OCI-LY7 (cell line): ENCODE measurements at regions not wholly inside any gene's neighbourhood (a gene's known extent, or its start where the extent isn't known, plus 50 kb on each side); places are given as distances from the start of the nearest gene placed in this dataset.

Experiments used
- BruUV-seq: library from RNA; stranded (reverse); fragments of 400-500 nt; replicated peaks from 2 replicates; lab custom pipeline; 2021; lab: Mats Ljungman, UMichigan
- CTCF ChIA-PET: fragments of 300-600 bp; sonication (Branson Sonifier 250); formaldehyde crosslinking; loops from one replicate; lab custom pipeline; 2022; ENCODE audit warnings: antibody characterized with exemption; ENCODE audit not compliant: unreplicated experiment; lab: Charles Lee
- POLR2A ChIA-PET: fragments of 300-600 bp; sonication (Branson Sonifier 250); formaldehyde crosslinking; loops from one replicate; lab custom pipeline; 2022; ENCODE audit warnings: antibody characterized with exemption; lab: Charles Lee
- DNase-seq: peaks from one replicate; pipeline ENCODE4 v3.0.0-alpha.2; 2015; ENCODE audit warnings: low spot score
- H2AFZ ChIP-seq: fragments of 200-600 bp; sonication (generic), shearing (Covaris generic); 2 replicates; pipeline ENCODE4 v1.6.1; 2014; ENCODE audit warnings: mild to moderate bottlenecking, antibody characterized with exemption, low read length, moderate library complexity
- H3K27ac ChIP-seq: fragments of 200-600 bp; sonication (generic); 2 replicates; pipeline ENCODE4 v1.5.1; 2014; ENCODE audit warnings: mixed run types, low read depth, mild to moderate bottlenecking, moderate library complexity, low read length, inconsistent platforms; ENCODE audit not compliant: poor library complexity, severe bottlenecking
- H3K36me3 ChIP-seq: fragments of 200-600 bp; sonication (generic); 2 replicates; pipeline ENCODE4 v1.6.1; 2014; ENCODE audit warnings: mild to moderate bottlenecking, antibody characterized with exemption, low read length, moderate library complexity, mixed read lengths; ENCODE audit not compliant: insufficient read depth
- H3K4me1 ChIP-seq: fragments of 200-600 bp; sonication (generic); 2 replicates; pipeline ENCODE4 v1.5.1; 2014; ENCODE audit warnings: mild to moderate bottlenecking, low read length; ENCODE audit not compliant: insufficient read depth, poor library complexity, severe bottlenecking
- H3K4me2 ChIP-seq: fragments of 200-600 bp; sonication (generic); 2 replicates; pipeline ENCODE4 v1.6.1; 2014; ENCODE audit warnings: mild to moderate bottlenecking, low read length
- H3K4me3 ChIP-seq: fragments of 200-600 bp; sonication (generic); 2 replicates; pipeline ENCODE4 v1.5.1; 2014; ENCODE audit warnings: mild to moderate bottlenecking, low read depth, low read length; ENCODE audit not compliant: poor library complexity, severe bottlenecking
- H3K79me2 ChIP-seq: fragments of 200-600 bp; sonication (generic); 2 replicates; pipeline ENCODE4 v1.6.1; 2016; ENCODE audit warnings: low read depth, mild to moderate bottlenecking, low read length, moderate library complexity, mixed read lengths; ENCODE audit not compliant: insufficient read depth
- H3K9me2 ChIP-seq: fragments of 200-600 bp; sonication (generic); 2 replicates; pipeline ENCODE4 v1.6.1; 2016; ENCODE audit warnings: mild to moderate bottlenecking, low read length, mixed read lengths; ENCODE audit not compliant: insufficient read depth
- H3K9me3 ChIP-seq: fragments of 200-600 bp; sonication (generic); 2 replicates; pipeline ENCODE4 v1.6.1; 2014; ENCODE audit warnings: mild to moderate bottlenecking, mixed run types, low read length, mixed read lengths
- H4K20me1 ChIP-seq: fragments of 200-600 bp; sonication (generic); 2 replicates; pipeline ENCODE4 v1.6.1; 2014; ENCODE audit warnings: mild to moderate bottlenecking, antibody characterized with exemption, low read length, moderate library complexity, mixed read lengths; ENCODE audit not compliant: insufficient read depth
- EZH2phosphoT487 ChIP-seq: fragments of 200-600 bp; sonication (generic); IDR thresholded peaks from 2 replicates; pipeline ENCODE4 v1.6.1; 2018; ENCODE audit warnings: low read depth, borderline replicate concordance, mild to moderate bottlenecking, mixed run types, antibody characterized with exemption, low read length, moderate library complexity, mixed read lengths
- intact Hi-C: fragments of 100-400 bp; cut with micrococcal nuclease; formaldehyde crosslinking; loops from one replicate; pipeline ENCODE4 v1.10.0; 2022; ENCODE audit not compliant: unreplicated experiment
- TF ChIP-seq, protein P1 (sequence below): fragments of 200-600 bp; sonication (generic); conservative IDR thresholded peaks from 2 replicates; pipeline ENCODE4 v1.5.1; 2014; ENCODE audit warnings: mild to moderate bottlenecking, antibody characterized with exemption, low read length, moderate library complexity, mixed read lengths

DNA sequence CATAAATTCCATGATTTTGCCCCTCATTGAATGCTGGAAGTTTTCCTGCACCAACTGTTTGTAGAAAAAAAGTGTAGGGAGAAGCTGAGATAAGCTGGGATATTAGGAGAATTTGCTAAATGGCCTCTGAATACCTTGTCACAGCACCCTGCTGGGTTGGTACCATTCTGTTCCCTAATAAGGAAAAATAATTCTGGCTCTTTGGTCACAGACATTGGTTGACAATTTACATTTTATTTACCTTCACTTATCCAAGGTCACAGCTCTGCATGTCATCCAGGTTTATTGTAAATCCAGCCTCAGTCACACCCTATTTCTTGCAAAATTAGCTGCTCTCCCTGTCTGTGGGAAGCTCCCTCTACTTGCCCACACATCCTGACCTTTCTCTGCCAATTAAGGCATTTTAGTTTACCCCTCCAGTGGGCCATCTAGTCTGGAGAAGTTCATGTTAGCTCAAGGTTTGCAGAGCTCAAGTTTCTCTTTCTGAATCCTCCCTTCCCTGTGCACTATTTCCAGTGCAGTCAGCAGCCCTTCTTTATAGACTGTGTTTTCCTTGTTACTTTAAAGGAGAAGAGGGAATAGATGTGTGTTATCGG, 115.4 kb upstream of the NTRK2 start:
- Histone ChIP-seq H3K4me3 (no peak overlapping the region), H2AFZ (no peak overlapping the region), H3K27ac (no peak overlapping the region), H3K9me2 (no peaks in the 10 kb centered on the region), H3K9me3 (no peaks in the 10 kb centered on the region), H3K4me1 (no peaks in the 10 kb centered on the region), H3K36me3 (no peaks in the 10 kb centered on the region), H3K4me2 (no peak overlapping the region), H4K20me1 (no peaks in the 10 kb centered on the region), H3K79me2 (no peaks in the 10 kb centered on the region)
- TF ChIP-seq EZH2phosphoT487, result no peak
- TF ChIP-seq, protein P1, sequence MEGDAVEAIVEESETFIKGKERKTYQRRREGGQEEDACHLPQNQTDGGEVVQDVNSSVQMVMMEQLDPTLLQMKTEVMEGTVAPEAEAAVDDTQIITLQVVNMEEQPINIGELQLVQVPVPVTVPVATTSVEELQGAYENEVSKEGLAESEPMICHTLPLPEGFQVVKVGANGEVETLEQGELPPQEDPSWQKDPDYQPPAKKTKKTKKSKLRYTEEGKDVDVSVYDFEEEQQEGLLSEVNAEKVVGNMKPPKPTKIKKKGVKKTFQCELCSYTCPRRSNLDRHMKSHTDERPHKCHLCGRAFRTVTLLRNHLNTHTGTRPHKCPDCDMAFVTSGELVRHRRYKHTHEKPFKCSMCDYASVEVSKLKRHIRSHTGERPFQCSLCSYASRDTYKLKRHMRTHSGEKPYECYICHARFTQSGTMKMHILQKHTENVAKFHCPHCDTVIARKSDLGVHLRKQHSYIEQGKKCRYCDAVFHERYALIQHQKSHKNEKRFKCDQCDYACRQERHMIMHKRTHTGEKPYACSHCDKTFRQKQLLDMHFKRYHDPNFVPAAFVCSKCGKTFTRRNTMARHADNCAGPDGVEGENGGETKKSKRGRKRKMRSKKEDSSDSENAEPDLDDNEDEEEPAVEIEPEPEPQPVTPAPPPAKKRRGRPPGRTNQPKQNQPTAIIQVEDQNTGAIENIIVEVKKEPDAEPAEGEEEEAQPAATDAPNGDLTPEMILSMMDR, result no peak
- no peak for DNase-seq
- no TSS peak for BruUV-seq
- CTCF ChIA-PET, result no interaction called here
- intact Hi-C loops, result no loop called here
- POLR2A ChIA-PET, result no interaction called here

DNA sequence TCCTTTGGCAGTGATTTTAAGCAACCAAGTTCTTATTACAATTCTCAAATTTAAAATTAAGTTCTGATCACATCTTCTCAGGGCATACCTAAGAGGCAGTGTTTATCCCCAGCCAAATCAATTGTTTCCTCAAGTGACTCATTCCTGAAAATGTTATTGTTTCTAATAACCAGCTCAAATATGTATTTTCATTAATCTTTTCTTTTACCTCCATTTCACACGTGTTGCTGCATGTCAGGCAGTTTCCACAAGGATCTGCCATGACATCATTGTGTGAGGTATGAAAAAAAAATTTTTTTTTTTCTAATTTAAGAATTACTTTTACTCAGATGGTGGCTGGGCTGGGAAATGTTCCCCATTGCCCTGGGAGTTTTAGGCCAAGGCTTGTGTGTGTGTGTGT, 113.0 kb upstream of the NTRK2 start:
- intact Hi-C loops, result no loop called here
- H3K27ac ChIP-seq, result no peak overlapping the region
- no peak for TF ChIP-seq EZH2phosphoT487
- TF ChIP-seq, protein P1, result no peak
- ChIA-PET CTCF (no interaction called here), POLR2A (interaction anchor here (0.7 kb wide), 1 partner anchor 84 kb away, joined by 3 read pairs; no protein-coding TSS in a partner anchor)
- no peaks in the 10 kb centered on the region for H3K4me1 ChIP-seq
- no peaks in the 10 kb centered on the region for H3K9me3 ChIP-seq
- H3K79me2 ChIP-seq, result no peaks in the 10 kb centered on the region
- H3K36me3 ChIP-seq, result no peaks in the 10 kb centered on the region
- H3K4me3 ChIP-seq, result no peak overlapping the region
- BruUV-seq, result no TSS peak
- H4K20me1 ChIP-seq, result no peaks in the 10 kb centered on the region
- no peak for DNase-seq
- H3K4me2 ChIP-seq, result no peak overlapping the region
- no peaks in the 10 kb centered on the region for H3K9me2 ChIP-seq
- H2AFZ ChIP-seq, result no peak overlapping the region

DNA sequence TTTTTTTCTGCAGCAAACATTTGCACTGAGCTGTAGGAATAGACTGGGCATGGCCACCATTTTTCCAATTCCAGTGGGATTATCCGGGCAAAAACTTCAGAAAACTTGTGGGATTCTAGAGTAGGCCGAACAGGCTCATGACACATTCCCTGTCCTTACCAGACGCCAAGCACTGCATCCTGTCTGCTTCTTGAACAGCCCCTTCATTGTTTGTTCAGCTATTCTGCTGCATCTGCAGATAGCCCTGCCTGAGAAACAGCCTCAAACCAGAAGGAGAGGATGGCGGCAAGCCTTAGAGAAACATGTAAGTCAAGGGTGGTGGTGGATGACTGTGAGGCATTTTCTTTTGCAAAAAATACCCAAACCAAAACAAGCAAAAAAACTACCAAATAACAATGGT, 111.8 kb upstream of the NTRK2 start:
- H4K20me1 ChIP-seq, result no peaks in the 10 kb centered on the region
- intact Hi-C loops, result no loop called here
- no peaks in the 10 kb centered on the region for H3K9me2 ChIP-seq
- H3K4me1 ChIP-seq, result no peaks in the 10 kb centered on the region
- TF ChIP-seq EZH2phosphoT487, result no peak
- TF ChIP-seq, protein P1, result no peak
- no peak overlapping the region for H2AFZ ChIP-seq
- H3K36me3 ChIP-seq, result no peaks in the 10 kb centered on the region
- ChIA-PET POLR2A (no interaction called here), CTCF (no interaction called here)
- H3K4me3 ChIP-seq, result no peak overlapping the region
- no peak for DNase-seq
- BruUV-seq, result no TSS peak
- no peak overlapping the region for H3K4me2 ChIP-seq
- H3K9me3 ChIP-seq, result no peaks in the 10 kb centered on the region
- no peak overlapping the region for H3K27ac ChIP-seq
- H3K79me2 ChIP-seq, result no peaks in the 10 kb centered on the region
